SU-DHL-6 (cell line): ENCODE measurements at regions not wholly inside any gene's neighbourhood (a gene's known extent, or its start where the extent isn't known, plus 50 kb on each side); places are given as distances from the start of the nearest gene placed in this dataset.

ENCODE experiments used
- CTCF ChIP-seq: fragments of 200-600 bp; sonication (generic); IDR thresholded peaks from one replicate; pipeline ENCODE4 v1.5.1; 2017; ENCODE audit warnings: antibody characterized with exemption, mild to moderate bottlenecking, low read length, moderate library complexity; ENCODE audit not compliant: insufficient read depth, poor library complexity, severe bottlenecking
- EZH2phosphoT487 ChIP-seq: fragments of 200-600 bp; sonication (generic), shearing (Covaris generic); conservative IDR thresholded peaks from 2 replicates; pipeline ENCODE4 v1.6.1; 2018; ENCODE audit warnings: mild to moderate bottlenecking, antibody characterized with exemption, low read length, moderate library complexity, mixed read lengths

- TF ChIP-seq CTCF (no peak), EZH2phosphoT487 (no peak)
Measured at GRCh38 chr5:61775901-61776300, 443.8 kb downstream of the ZSWIM6 start.
